ENCODE measurements at regions not wholly inside any gene's neighbourhood (a gene's known extent, or its start where the extent isn't known, plus 50 kb on each side); places are given as distances from the start of the nearest gene placed in this dataset.

DNA sequence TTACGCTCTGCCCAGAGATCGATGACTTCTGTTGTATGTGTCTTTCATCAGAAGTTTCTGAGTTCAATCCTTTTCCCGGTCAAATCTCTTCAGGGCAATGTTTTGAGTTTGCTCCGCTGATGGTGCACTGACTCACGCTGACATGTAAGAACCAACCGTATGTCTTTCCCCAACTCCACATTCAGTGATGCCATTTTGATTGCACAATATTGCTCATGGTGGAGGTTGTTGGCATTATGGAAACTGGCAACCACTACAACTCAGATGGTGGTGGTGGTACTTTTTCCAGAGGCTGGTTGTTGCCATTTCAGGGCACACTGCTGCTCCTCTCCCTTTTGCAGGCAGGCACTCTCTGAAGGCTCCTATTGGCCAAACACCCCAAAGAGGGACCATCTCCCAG lies 751.5 kb downstream of the DCDC2C start:
- TF ChIP-seq, protein P1, sequence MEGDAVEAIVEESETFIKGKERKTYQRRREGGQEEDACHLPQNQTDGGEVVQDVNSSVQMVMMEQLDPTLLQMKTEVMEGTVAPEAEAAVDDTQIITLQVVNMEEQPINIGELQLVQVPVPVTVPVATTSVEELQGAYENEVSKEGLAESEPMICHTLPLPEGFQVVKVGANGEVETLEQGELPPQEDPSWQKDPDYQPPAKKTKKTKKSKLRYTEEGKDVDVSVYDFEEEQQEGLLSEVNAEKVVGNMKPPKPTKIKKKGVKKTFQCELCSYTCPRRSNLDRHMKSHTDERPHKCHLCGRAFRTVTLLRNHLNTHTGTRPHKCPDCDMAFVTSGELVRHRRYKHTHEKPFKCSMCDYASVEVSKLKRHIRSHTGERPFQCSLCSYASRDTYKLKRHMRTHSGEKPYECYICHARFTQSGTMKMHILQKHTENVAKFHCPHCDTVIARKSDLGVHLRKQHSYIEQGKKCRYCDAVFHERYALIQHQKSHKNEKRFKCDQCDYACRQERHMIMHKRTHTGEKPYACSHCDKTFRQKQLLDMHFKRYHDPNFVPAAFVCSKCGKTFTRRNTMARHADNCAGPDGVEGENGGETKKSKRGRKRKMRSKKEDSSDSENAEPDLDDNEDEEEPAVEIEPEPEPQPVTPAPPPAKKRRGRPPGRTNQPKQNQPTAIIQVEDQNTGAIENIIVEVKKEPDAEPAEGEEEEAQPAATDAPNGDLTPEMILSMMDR (IDR thresholded peaks at IDR 0.05): no peak
- TF ChIP-seq POLR2A (IDR thresholded peaks at IDR 0.05): no peak
- TF ChIP-seq POLR2AphosphoS5 (IDR thresholded peaks at IDR 0.05): no peak
- no peaks in the 10 kb centered on the region for H3K36me3 ChIP-seq
- H3K4me1 ChIP-seq: no peaks in the 10 kb centered on the region
- H3K4me3 ChIP-seq: no peak overlapping the region
- H3K27ac ChIP-seq: no peak overlapping the region
- no peak for DNase-seq (ENCODE audit: low spot score in 2 of 2)
- peaks cover 0 to 2% of the 10 kb centered on the region in 2 donors for H3K9me3 ChIP-seq
- no peaks in the 10 kb centered on the region for H3K27me3 ChIP-seq
- intact Hi-C loops (cut with DNase I; ENCODE audit: low total_unique reads): no loop called here

- no peak for DNase-seq (ENCODE audit: low spot score in 2 of 2)
- intact Hi-C loops (cut with DNase I; ENCODE audit: low total_unique reads): no loop called here
- no peaks in the 10 kb centered on the region for H3K36me3 ChIP-seq
- TF ChIP-seq POLR2AphosphoS5 (IDR thresholded peaks at IDR 0.05): no peak
- TF ChIP-seq POLR2A (IDR thresholded peaks at IDR 0.05): no peak
- TF ChIP-seq, protein P1 (IDR thresholded peaks at IDR 0.05): no peak
- H3K4me1 ChIP-seq: no peaks in the 10 kb centered on the region
- no peaks in the 10 kb centered on the region for H3K27me3 ChIP-seq
- no peaks in the 10 kb centered on the region for H3K9me3 ChIP-seq
- no peak overlapping the region for H3K27ac ChIP-seq
- H3K4me3 ChIP-seq: no peak overlapping the region
Observed at GRCh38 chr2:4455486-4456155, 752.2 kb downstream of the DCDC2C start.

- TF ChIP-seq POLR2A (IDR thresholded peaks at IDR 0.05): no peak
- TF ChIP-seq, protein P1 (IDR thresholded peaks at IDR 0.05): no peak
- no peak for TF ChIP-seq POLR2AphosphoS5 (IDR thresholded peaks at IDR 0.05)
- no peaks in the 10 kb centered on the region for H3K36me3 ChIP-seq
- no peaks in the 10 kb centered on the region for H3K27me3 ChIP-seq
- intact Hi-C loops (cut with DNase I; ENCODE audit: low total_unique reads): no loop called here
- no peak for DNase-seq (ENCODE audit: low spot score in 2 of 2)
- H3K27ac ChIP-seq: no peak overlapping the region
- no peaks in the 10 kb centered on the region for H3K4me1 ChIP-seq
- H3K9me3 ChIP-seq: no peaks in the 10 kb centered on the region
- H3K4me3 ChIP-seq: no peak overlapping the region
Observed at GRCh38 chr2:4464634-4465266, 761.4 kb downstream of the DCDC2C start.

GRCh38 chr2:4465671-4466070 lies 762.3 kb downstream of the DCDC2C start:
- TF ChIP-seq, protein P1 (IDR thresholded peaks at IDR 0.05): no peak
- TF ChIP-seq POLR2AphosphoS5 (IDR thresholded peaks at IDR 0.05) (no peak), POLR2A (IDR thresholded peaks at IDR 0.05) (no peak)
- Histone ChIP-seq H3K4me1 (no peaks in the 10 kb centered on the region), H3K4me3 (no peak overlapping the region), H3K27ac (no peak overlapping the region), H3K36me3 (no peaks in the 10 kb centered on the region), H3K9me3 (no peaks in the 10 kb centered on the region), H3K27me3 (no peaks in the 10 kb centered on the region)
- DNase-seq (ENCODE audit: low spot score in 2 of 2): no peak
- intact Hi-C loops (cut with DNase I; ENCODE audit: low total_unique reads): no loop called here

DNA sequence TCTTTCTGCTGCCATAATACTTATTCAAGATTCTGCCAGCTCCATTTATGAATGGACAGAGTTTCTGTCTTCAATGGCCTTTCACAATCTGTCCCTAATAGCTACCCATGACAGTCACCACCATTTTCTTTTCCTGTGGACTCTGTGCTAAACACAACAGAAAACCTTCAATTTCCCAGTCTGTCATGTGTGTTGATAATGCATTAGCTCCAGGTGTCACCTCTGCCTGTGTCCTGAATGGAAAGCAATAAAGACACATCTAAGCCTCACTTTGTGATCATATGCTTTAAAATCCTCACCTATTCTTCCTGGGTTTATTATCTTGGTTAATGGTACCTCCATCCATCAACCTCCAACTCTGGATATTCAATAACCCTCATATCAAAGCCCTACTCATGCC lies 772.2 kb downstream of the DCDC2C start:
- H3K27ac ChIP-seq: no peak overlapping the region
- H3K9me3 ChIP-seq: peaks cover 0 to 5% of the 10 kb centered on the region in 2 donors
- H3K4me3 ChIP-seq: no peak overlapping the region
- no peaks in the 10 kb centered on the region for H3K27me3 ChIP-seq
- no peak for DNase-seq (ENCODE audit: low spot score in 2 of 2)
- H3K36me3 ChIP-seq: no peaks in the 10 kb centered on the region
- intact Hi-C loops (cut with DNase I; ENCODE audit: low total_unique reads): no loop called here
- no peaks in the 10 kb centered on the region for H3K4me1 ChIP-seq
- TF ChIP-seq POLR2AphosphoS5 (IDR thresholded peaks at IDR 0.05) (no peak), POLR2A (IDR thresholded peaks at IDR 0.05) (no peak)
- TF ChIP-seq, protein P1 (IDR thresholded peaks at IDR 0.05): no peak

All from breast epithelium (tissue), 4 donors.